Type B pancreatic cell (in vitro differentiated cells): ENCODE measurements at regions not wholly inside any gene's neighbourhood (a gene's known extent, or its start where the extent isn't known, plus 50 kb on each side); places are given as distances from the start of the nearest gene placed in this dataset.

Experiments
- DNase-seq: peaks from one replicate; pipeline ENCODE4 v3.0.0; 2021; ENCODE audit warnings: mixed read lengths; ENCODE audit not compliant: unreplicated experiment; ENCODE audit errors: extremely low spot score
- H3K27ac Mint-ChIP-seq: 2 replicates; pipeline ENCODE4 v1.8.0; 2021; ENCODE audit warnings: mild to moderate bottlenecking, mixed read lengths
- H3K27me3 Mint-ChIP-seq: 2 replicates; pipeline ENCODE4 v1.8.0; 2021; ENCODE audit warnings: mixed read lengths
- H3K36me3 Mint-ChIP-seq: 2 replicates; pipeline ENCODE4 v1.8.0; 2021; ENCODE audit warnings: mixed read lengths
- H3K4me1 Mint-ChIP-seq: one replicate; pipeline ENCODE4 v1.8.0; 2021; ENCODE audit warnings: mixed read lengths; ENCODE audit not compliant: unreplicated experiment
- H3K4me3 Mint-ChIP-seq: 2 replicates; pipeline ENCODE4 v1.8.0; 2021; ENCODE audit warnings: mild to moderate bottlenecking, mixed read lengths
- H3K9me3 Mint-ChIP-seq: 2 replicates; pipeline ENCODE4 v1.8.0; 2021; ENCODE audit warnings: mixed read lengths
- TF ChIP-seq, protein P1 (sequence below): fragments of 200-600 bp; sonication (generic); conservative IDR thresholded peaks from 2 replicates; pipeline ENCODE4 v1.5.0; 2021; ENCODE audit warnings: antibody characterized with exemption, mild to moderate bottlenecking

DNA sequence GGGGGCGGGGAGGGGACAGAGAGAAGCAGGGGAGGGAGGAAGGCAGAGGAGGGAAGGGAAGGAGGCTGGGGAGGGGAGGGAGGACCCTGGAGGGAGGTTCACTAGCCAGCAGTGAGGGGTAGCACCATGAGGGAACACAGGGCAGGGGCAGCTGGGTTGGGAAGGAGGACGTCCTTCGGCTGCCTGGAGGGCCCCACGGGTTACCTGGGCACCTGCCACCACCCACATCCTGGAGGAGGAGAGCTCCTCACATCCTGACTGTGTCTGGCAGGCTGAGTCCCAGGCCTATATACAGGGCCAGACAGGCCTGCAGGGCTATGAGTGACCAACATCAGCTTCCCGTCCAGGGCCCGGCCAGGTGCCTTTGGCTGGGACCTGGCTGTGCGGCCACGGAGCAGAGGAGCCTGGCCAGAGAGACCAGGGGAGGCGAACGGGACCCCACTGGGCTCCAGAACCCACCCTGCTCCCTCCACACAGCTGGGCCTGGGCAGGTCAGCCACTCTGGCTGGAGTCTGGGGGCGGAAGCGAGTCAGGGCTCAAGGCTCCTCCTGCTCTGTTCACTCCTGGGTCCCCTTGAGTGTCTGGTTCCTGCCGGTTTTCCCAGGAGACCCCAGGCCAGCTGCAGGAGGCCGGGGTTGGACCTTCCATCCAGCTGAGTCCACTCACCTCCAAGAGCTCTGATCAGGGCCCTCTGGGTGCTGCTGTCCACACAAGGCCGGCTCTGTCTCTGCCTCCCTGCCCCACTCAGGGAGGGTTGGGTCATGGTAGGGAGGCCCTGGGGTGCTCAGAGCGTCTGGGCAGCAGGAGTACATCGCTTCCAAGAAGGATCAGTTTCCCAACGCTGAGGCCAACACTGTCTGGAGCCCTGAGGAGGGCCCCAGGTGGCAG lies 677.7 kb downstream of the BRD1 start:
- no peak for DNase-seq
- no peaks in the 10 kb centered on the region for H3K4me1 Mint-ChIP-seq
- peaks cover 11% of the 10 kb centered on the region for H3K27me3 Mint-ChIP-seq
- H3K36me3 Mint-ChIP-seq, result no peaks in the 10 kb centered on the region
- no peak overlapping the region for H3K4me3 Mint-ChIP-seq
- no peaks in the 10 kb centered on the region for H3K9me3 Mint-ChIP-seq
- no peak overlapping the region for H3K27ac Mint-ChIP-seq
- TF ChIP-seq, protein P1, sequence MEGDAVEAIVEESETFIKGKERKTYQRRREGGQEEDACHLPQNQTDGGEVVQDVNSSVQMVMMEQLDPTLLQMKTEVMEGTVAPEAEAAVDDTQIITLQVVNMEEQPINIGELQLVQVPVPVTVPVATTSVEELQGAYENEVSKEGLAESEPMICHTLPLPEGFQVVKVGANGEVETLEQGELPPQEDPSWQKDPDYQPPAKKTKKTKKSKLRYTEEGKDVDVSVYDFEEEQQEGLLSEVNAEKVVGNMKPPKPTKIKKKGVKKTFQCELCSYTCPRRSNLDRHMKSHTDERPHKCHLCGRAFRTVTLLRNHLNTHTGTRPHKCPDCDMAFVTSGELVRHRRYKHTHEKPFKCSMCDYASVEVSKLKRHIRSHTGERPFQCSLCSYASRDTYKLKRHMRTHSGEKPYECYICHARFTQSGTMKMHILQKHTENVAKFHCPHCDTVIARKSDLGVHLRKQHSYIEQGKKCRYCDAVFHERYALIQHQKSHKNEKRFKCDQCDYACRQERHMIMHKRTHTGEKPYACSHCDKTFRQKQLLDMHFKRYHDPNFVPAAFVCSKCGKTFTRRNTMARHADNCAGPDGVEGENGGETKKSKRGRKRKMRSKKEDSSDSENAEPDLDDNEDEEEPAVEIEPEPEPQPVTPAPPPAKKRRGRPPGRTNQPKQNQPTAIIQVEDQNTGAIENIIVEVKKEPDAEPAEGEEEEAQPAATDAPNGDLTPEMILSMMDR, result no peak

DNA sequence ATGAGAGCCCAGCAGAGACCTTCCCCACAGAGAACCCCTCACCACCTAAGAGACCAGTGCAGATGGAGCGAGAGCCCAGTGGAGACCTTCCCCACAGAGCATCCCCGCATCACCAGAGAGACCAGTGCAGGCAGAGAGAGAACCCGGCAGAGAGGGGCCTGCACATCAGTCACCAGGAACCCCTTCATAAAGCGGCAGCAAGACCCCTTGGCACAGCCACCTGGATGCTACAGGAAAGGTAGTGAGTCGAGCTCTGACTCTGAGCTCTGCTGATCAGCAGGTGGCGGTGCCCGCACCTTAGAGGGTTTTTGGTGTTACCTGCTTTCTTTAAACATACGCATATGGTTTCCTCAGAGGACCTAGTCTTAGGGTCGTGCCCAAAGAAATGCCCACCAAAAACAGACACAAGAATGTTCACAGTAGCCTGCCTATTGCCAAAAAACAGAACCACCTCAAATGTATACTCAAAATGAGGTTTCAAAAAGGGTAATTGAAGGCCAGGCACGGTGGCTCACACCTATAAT lies 678.7 kb downstream of the BRD1 start:
- DNase-seq, result no peak
- no peak overlapping the region for H3K27ac Mint-ChIP-seq
- H3K4me3 Mint-ChIP-seq, result no peak overlapping the region
- H3K9me3 Mint-ChIP-seq, result no peaks in the 10 kb centered on the region
- TF ChIP-seq, protein P1, result no peak
- no peaks in the 10 kb centered on the region for H3K36me3 Mint-ChIP-seq
- H3K27me3 Mint-ChIP-seq, result peaks cover 14% of the 10 kb centered on the region
- H3K4me1 Mint-ChIP-seq, result no peaks in the 10 kb centered on the region

DNA sequence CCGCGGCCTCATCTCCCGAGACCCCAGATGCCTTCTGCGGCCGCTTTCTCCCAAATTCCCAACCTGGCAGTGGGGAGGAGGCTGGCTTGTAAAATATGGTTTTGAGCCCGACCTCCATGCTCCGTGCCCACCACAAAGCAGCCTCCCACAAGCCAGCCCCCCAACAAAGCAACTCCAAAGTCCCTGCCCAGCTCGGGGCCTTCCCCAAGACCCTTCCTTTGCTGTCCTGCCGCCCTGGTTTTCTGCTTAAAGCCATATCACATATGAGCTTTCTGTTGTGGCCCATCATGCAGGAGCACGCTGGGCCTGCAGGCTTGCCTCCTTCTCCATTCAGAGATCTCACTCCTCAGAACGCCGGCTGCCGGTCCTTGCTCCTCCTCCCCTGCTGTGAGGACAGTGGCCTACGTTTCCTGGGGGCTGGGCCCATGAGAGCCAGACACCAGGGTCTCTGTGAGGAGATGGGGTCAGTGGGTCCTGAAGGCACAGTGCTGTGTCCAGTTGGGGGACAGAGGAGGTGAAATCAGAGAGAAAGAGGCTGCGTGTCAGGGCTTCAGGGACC lies 680.0 kb downstream of the BRD1 start:
- no peaks in the 10 kb centered on the region for H3K4me1 Mint-ChIP-seq
- no peaks in the 10 kb centered on the region for H3K9me3 Mint-ChIP-seq
- peaks cover 14% of the 10 kb centered on the region for H3K27me3 Mint-ChIP-seq
- no peak for DNase-seq
- no peak overlapping the region for H3K4me3 Mint-ChIP-seq
- H3K27ac Mint-ChIP-seq, result no peak overlapping the region
- H3K36me3 Mint-ChIP-seq, result no peaks in the 10 kb centered on the region
- TF ChIP-seq, protein P1, result no peak

- Mint-ChIP-seq H3K4me3 (no peak overlapping the region), H3K36me3 (no peaks in the 10 kb centered on the region), H3K4me1 (no peaks in the 10 kb centered on the region), H3K27me3 (peaks cover 14% of the 10 kb centered on the region), H3K9me3 (no peaks in the 10 kb centered on the region), H3K27ac (no peak overlapping the region)
- no peak for DNase-seq
- TF ChIP-seq, protein P1, result no peak
These were observed 680.5 kb downstream of the BRD1 start for GRCh38 chr22:49147171-49147570.

DNA sequence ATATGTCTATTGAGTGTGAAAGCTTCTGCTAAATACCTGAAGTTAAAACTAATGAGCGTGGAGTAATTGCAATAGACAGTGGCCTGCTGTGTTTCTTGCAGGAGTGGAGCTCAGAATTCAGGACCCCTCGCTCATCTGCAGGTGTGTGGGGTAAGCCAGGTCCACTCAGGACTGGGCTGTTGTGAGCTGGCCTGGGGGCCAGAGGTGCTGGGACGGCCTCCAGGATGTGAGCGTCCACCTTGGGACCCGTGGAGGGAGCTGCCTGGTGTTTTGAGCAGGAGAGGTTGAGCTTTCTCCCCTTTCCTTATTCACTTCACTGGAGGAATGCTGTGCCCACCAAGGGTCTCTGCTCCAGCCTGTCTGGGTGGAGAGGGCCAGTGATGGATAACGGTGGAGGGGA lies 681.2 kb downstream of the BRD1 start:
- H3K27ac Mint-ChIP-seq, result no peak overlapping the region
- TF ChIP-seq, protein P1, result no peak
- no peaks in the 10 kb centered on the region for H3K36me3 Mint-ChIP-seq
- no peak for DNase-seq
- H3K27me3 Mint-ChIP-seq, result peaks cover 16% of the 10 kb centered on the region
- no peaks in the 10 kb centered on the region for H3K4me1 Mint-ChIP-seq
- no peaks in the 10 kb centered on the region for H3K9me3 Mint-ChIP-seq
- H3K4me3 Mint-ChIP-seq, result no peak overlapping the region
